HepG2 (cell line): ENCODE measurements at regions not wholly inside any gene's neighbourhood (a gene's known extent, or its start where the extent isn't known, plus 50 kb on each side); places are given as distances from the start of the nearest gene placed in this dataset.

Experiments used
- ATAC-seq: fragments of 200-7000 bp; cut with Tn5 transposase; 3 replicates; pipeline ENCODE4 v1.9.1; 2020; ENCODE audit warnings: mild to moderate bottlenecking, moderate library complexity
- BruUV-seq: library from RNA; stranded (reverse); fragments of 400-500 nt; replicated peaks from 2 replicates; lab custom pipeline; 2021; lab: Mats Ljungman, UMichigan
- CTCF ChIA-PET: fragments of 300-600 bp; formaldehyde crosslinking; extraction: SDS; loops from one replicate; lab custom pipeline; 2021; ENCODE audit warnings: low total read pairs, inconsistent platforms, low intra/inter-chr PET ratio; lab: Yijun Ruan, JAX
- POLR2A ChIA-PET: fragments of 350-600 bp; sonication (Branson Sonifier 250); formaldehyde crosslinking; loops from one replicate; lab custom pipeline; 2020; ENCODE audit warnings: antibody characterized with exemption, inconsistent platforms; lab: Yijun Ruan, JAX
- DNase-seq: peaks from one replicate; pipeline ENCODE4 v3.0.0-alpha.2; 2015; ENCODE audit warnings: low spot score
- FAIRE-seq: peaks from 3 replicates; lab custom pipeline; 2011; peaks lifted over from hg19 to GRCh38; lab: Jason Lieb, UNC
- H2AFZ ChIP-seq: one replicate; pipeline ENCODE4 v1.6.1; 2011; ENCODE audit warnings: low read length, inconsistent platforms
- H3K27ac ChIP-seq: fragments of 300-600 bp; 3 replicates; pipeline ENCODE4 v1.8.0; 2011; ENCODE audit warnings: mixed run types, mild to moderate bottlenecking, mixed read lengths, low read length, inconsistent platforms; ENCODE audit not compliant: insufficient read depth; ENCODE audit errors: extremely low read length
- H3K27me3 ChIP-seq, 2 experiments: fragments of 200-600 bp in 1 of 2; 2 replicates in 1 of 2; 3 replicates in 1 of 2; pipeline versions ENCODE4 v1.6.0 to v1.8.0; 2011; ENCODE audit warnings: low read length in 2 of 2, mild to moderate bottlenecking in 2 of 2, moderate library complexity in 2 of 2, inconsistent platforms in 1 of 2; ENCODE audit not compliant: insufficient read depth in 2 of 2, control insufficient read depth in 1 of 2
- H3K36me3 ChIP-seq, 2 experiments: fragments of 200-600 bp in 1 of 2; replicated peaks in 1 of 2; 2 replicates in 1 of 2; 3 replicates in 1 of 2; pipeline versions ENCODE4 v1.5.1 to v1.8.0; 2011; ENCODE audit warnings: low read length in 2 of 2, inconsistent platforms in 1 of 2; ENCODE audit not compliant: insufficient read depth in 2 of 2, control insufficient read depth in 1 of 2
- H3K4me1 ChIP-seq: 2 replicates; pipeline ENCODE4 v1.5.1; 2012; ENCODE audit warnings: low read length, inconsistent platforms; ENCODE audit not compliant: insufficient read depth
- H3K4me2 ChIP-seq: 2 replicates; pipeline ENCODE4 v1.6.0; 2011; ENCODE audit warnings: low read depth, low read length, inconsistent platforms
- H3K4me3 ChIP-seq, 3 experiments: fragments of 200-600 bp in 1 of 3; sonication (generic), shearing (Covaris generic) in 1 of 3; replicated peaks in 1 of 3; 2 replicates each; pipeline ENCODE4 v1.5.1; 2011 to 2016; ENCODE audit warnings: low read length in 3 of 3, inconsistent platforms in 2 of 3, low read depth in 2 of 3, mild to moderate bottlenecking in 2 of 3, control low read depth in 1 of 3, mixed read lengths in 1 of 3; ENCODE audit not compliant: insufficient read depth in 1 of 3
- H3K79me2 ChIP-seq: one replicate; pipeline ENCODE4 v1.6.1; 2011; ENCODE audit warnings: low read length, inconsistent platforms; ENCODE audit not compliant: insufficient read depth
- H3K9ac ChIP-seq: 2 replicates; pipeline ENCODE4 v1.6.0; 2011; ENCODE audit warnings: mild to moderate bottlenecking, low read depth, low read length, inconsistent platforms; ENCODE audit not compliant: insufficient read depth
- H3K9me3 ChIP-seq: 2 replicates; pipeline ENCODE4 v1.5.1; 2012; ENCODE audit warnings: mild to moderate bottlenecking, low read length
- H4K20me1 ChIP-seq: 2 replicates; pipeline ENCODE4 v1.6.0; 2011; ENCODE audit warnings: inconsistent platforms, mild to moderate bottlenecking, low read length, moderate library complexity; ENCODE audit not compliant: insufficient read depth
- CBX2 ChIP-seq, 2 experiments: fragments of 200-600 bp in 1 of 2; sonication (generic); formaldehyde crosslinking in 1 of 2; IDR thresholded peaks; 2 replicates each; pipeline versions ENCODE4 v1.7.0 to v1.8.1; 2018 to 2022; ENCODE audit warnings: low read depth in 2 of 2, low read length in 1 of 2, mild to moderate bottlenecking in 1 of 2, missing genetic modification reagents in 1 of 2
- JUNB ChIP-seq: sonication (generic); formaldehyde crosslinking; IDR thresholded peaks from 2 replicates; pipeline ENCODE4 v1.8.0; 2022; ENCODE audit warnings: missing genetic modification reagents, mild to moderate bottlenecking, borderline replicate concordance
- NR2C2 ChIP-seq: sonication (generic); formaldehyde crosslinking; IDR thresholded peaks from 2 replicates; pipeline ENCODE4 v1.4.0; 2020; ENCODE audit warnings: missing genetic modification reagents, mild to moderate bottlenecking, moderate library complexity, borderline replicate concordance
- RORA ChIP-seq: sonication (generic); formaldehyde crosslinking; IDR thresholded peaks from 2 replicates; pipeline ENCODE4 v1.5.0; 2020; ENCODE audit warnings: mild to moderate bottlenecking, missing genetic modification reagents, moderate library complexity
- ZBTB21 ChIP-seq: sonication (generic); formaldehyde crosslinking; IDR thresholded peaks from 2 replicates; pipeline ENCODE4 v1.4.0; 2020; ENCODE audit warnings: missing genetic modification reagents
- ZKSCAN5 ChIP-seq: sonication (generic); formaldehyde crosslinking; IDR thresholded peaks from 2 replicates; pipeline ENCODE4 v1.5.1; 2020; ENCODE audit warnings: mild to moderate bottlenecking, missing genetic modification reagents
- ZNF160 ChIP-seq: sonication (generic); formaldehyde crosslinking; IDR thresholded peaks from 2 replicates; pipeline ENCODE4 v1.8.0; 2022; ENCODE audit warnings: mild to moderate bottlenecking, inconsistent platforms, missing genetic modification reagents
- ZNF570 ChIP-seq: sonication (generic); formaldehyde crosslinking; IDR thresholded peaks from 2 replicates; pipeline ENCODE4 v1.4.0; 2020; ENCODE audit warnings: mild to moderate bottlenecking, missing genetic modification reagents, borderline replicate concordance
- WGBS: methylation state at CpG from one replicate; pipeline ENCODE4 v1.1.6; 2017; ENCODE audit warnings: low lambda C conversion rate; 5-methylcytosine and 5-hydroxymethylcytosine counted together
- in situ Hi-C: cut with HindIII; loops from 2 replicates; pipeline ENCODE4 v1.10.0; 2017; ENCODE audit warnings: low pct_unique_long_range_greater_than_20kb; ENCODE audit not compliant: extremely low pct_ligation_motif_present
- intact Hi-C: fragments of 100-400 bp; cut with micrococcal nuclease; formaldehyde crosslinking; loops from one replicate; pipeline ENCODE4 v1.10.0; 2022; ENCODE audit not compliant: unreplicated experiment
- TF ChIP-seq, protein P1 (sequence below): sonication (generic); formaldehyde crosslinking; IDR thresholded peaks from 2 replicates; pipeline ENCODE4 v1.4.0; 2020; ENCODE audit warnings: missing genetic modification reagents, mild to moderate bottlenecking, borderline replicate concordance
- TF ChIP-seq, protein P2 (sequence below): sonication (generic); formaldehyde crosslinking; IDR thresholded peaks from 2 replicates; pipeline ENCODE4 v1.4.0; 2020; ENCODE audit warnings: mild to moderate bottlenecking, missing genetic modification reagents

DNA sequence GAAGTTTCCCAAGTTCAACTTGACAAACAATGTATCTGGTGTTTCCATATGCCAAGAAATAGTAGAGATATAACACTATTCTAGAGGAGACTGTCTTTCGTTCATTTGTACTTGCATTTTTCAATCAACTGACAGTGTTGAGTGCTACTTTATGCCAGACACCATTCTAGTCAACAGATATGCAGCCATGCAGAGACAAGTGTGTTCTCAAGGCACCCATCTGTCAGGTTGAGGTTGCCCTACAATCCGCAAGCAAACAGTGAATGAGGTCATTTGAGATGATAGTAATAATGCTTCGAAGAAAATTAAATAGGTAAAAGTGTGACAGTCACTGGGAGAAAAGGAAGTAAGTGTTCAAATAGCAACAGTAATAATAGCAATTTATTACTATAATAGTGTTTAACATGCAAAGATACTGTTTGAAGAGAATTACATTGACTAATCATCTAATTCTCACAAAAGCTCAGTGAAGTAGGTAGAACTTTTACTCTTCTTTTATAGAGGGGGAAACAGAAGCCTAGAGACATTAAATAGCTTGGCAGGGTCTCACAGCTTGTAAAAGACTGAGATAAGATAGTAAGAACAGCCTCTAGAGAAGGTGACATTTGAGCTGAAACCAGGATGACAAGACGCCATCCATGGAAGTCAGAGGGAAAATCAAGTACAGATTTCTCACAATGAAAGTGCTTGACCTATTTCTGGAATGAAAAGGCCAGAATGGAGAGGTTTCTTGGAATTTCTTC is 936.9 kb downstream of the SORCS3 start:
- no TSS peak for BruUV-seq
- Histone ChIP-seq H3K9ac (no peak overlapping the region), H3K4me2 (no peak overlapping the region), H3K9me3 (peaks cover 87% of the 10 kb centered on the region), H4K20me1 (no peaks in the 10 kb centered on the region), H3K4me1 (no peaks in the 10 kb centered on the region), H3K79me2 (no peaks in the 10 kb centered on the region), H2AFZ (no peak overlapping the region), H3K27ac (no peak overlapping the region), H3K27me3 (no peaks in the 10 kb centered on the region; a peak in 1 of 5 replicates), H3K36me3 (no peaks in the 10 kb centered on the region), H3K4me3 (no peak overlapping the region)
- DNase-seq (no peak), ATAC-seq (no peak), FAIRE-seq (no peak)
- WGBS = 15% methylated on average over 4 of the region's 4 CpGs
- in situ Hi-C loops (no loop called here), intact Hi-C loops (no loop called here)
- TF ChIP-seq ZBTB21 (CRISPR knock-in tag) = no peak
- ChIA-PET POLR2A (no interaction called here), CTCF (no interaction called here)

DNA sequence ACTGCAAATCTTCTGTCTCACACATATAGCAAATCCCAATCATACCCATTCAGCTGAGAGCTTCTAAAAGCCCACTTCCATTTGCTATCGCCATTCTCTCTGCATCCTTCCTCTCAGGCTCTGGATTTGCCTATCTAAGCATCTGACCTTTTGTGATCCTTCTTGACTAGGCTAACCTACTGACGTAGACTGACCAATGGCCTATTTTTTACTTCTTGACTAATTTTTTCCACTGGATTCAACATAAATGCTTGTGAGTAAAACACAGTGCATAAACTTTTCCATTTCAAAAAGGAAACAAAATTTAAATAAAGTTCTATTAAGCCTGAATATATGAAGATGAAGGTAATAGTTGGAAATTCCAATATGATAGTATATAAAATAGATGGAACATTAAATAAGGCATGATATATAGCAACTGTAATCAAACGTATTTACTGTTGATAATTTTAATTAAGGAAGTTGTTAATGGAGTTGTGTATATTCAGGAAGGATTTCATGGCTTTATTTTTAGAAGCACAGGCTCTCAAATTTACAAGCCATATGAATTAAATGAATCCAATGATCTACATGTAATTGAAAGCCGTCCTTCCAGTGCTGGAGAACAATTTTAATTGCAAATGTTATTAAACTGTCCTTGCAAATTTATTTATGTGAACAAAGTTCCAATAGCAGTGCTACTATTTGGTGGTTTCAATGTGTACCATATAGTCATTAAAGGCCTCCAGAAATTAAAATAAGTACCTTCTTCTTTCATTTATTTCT is 918.4 kb downstream of the SORCS3 start:
- no TSS peak for BruUV-seq
- intact Hi-C loops = no loop called here
- POLR2A ChIA-PET = no interaction called here
- no peak overlapping the region for H3K9ac ChIP-seq
- H3K27ac ChIP-seq = no peak overlapping the region
- WGBS = 4% methylated on average over 4 of the region's 4 CpGs
- no peak overlapping the region for H2AFZ ChIP-seq
- no peak overlapping the region for H3K4me2 ChIP-seq
- FAIRE-seq (no peak), ATAC-seq (no peak), DNase-seq (no peak)
- no peak overlapping the region for H3K4me3 ChIP-seq
- no peaks in the 10 kb centered on the region for H3K27me3 ChIP-seq
- no peaks in the 10 kb centered on the region for H3K36me3 ChIP-seq
- H3K79me2 ChIP-seq = no peaks in the 10 kb centered on the region
- H4K20me1 ChIP-seq = no peaks in the 10 kb centered on the region
- peaks cover 70% of the 10 kb centered on the region for H3K9me3 ChIP-seq
- no peaks in the 10 kb centered on the region for H3K4me1 ChIP-seq
- in situ Hi-C loops = no loop called here
- CTCF ChIA-PET = no interaction called here
- no peak for TF ChIP-seq RORA (CRISPR knock-in tag)
- TF ChIP-seq NR2C2 = no peak
- no peak for TF ChIP-seq ZKSCAN5 (CRISPR knock-in tag)
- TF ChIP-seq CBX2 (IDR thresholded peaks at IDR 0.05; ENCODE audit: low read depth, low read length) = no peak
- no peak for TF ChIP-seq CBX2 (CRISPR knock-in tag; IDR thresholded peaks at IDR 0.05; ENCODE audit: low read depth)
- TF ChIP-seq, protein P1, sequence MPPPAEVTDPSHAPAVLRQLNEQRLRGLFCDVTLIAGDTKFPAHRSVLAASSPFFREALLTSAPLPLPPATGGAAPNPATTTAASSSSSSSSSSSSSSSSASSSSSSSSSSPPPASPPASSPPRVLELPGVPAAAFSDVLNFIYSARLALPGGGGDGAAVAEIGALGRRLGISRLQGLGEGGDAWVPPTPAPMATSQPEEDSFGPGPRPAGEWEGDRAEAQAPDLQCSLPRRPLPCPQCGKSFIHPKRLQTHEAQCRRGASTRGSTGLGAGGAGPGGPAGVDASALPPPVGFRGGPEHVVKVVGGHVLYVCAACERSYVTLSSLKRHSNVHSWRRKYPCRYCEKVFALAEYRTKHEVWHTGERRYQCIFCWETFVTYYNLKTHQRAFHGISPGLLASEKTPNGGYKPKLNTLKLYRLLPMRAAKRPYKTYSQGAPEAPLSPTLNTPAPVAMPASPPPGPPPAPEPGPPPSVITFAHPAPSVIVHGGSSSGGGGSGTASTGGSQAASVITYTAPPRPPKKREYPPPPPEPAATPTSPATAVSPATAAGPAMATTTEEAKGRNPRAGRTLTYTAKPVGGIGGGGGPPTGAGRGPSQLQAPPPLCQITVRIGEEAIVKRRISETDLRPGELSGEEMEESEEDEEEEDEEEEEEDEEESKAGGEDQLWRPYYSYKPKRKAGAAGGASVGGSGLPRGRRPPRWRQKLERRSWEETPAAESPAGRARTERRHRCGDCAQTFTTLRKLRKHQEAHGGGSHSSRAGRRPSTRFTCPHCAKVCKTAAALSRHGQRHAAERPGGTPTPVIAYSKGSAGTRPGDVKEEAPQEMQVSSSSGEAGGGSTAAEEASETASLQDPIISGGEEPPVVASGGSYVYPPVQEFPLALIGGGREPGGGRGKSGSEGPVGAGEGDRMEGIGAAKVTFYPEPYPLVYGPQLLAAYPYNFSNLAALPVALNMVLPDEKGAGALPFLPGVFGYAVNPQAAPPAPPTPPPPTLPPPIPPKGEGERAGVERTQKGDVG (CRISPR knock-in tag) = no peak
- TF ChIP-seq, protein P2, sequence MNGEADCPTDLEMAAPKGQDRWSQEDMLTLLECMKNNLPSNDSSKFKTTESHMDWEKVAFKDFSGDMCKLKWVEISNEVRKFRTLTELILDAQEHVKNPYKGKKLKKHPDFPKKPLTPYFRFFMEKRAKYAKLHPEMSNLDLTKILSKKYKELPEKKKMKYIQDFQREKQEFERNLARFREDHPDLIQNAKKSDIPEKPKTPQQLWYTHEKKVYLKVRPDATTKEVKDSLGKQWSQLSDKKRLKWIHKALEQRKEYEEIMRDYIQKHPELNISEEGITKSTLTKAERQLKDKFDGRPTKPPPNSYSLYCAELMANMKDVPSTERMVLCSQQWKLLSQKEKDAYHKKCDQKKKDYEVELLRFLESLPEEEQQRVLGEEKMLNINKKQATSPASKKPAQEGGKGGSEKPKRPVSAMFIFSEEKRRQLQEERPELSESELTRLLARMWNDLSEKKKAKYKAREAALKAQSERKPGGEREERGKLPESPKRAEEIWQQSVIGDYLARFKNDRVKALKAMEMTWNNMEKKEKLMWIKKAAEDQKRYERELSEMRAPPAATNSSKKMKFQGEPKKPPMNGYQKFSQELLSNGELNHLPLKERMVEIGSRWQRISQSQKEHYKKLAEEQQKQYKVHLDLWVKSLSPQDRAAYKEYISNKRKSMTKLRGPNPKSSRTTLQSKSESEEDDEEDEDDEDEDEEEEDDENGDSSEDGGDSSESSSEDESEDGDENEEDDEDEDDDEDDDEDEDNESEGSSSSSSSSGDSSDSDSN (CRISPR knock-in tag) = no peak
- no peak for TF ChIP-seq JUNB (CRISPR knock-in tag)
- TF ChIP-seq ZNF160 (CRISPR knock-in tag) = no peak
- TF ChIP-seq ZNF570 (CRISPR knock-in tag) = no peak
